OCI-LY3 (cell line): ENCODE measurements at regions not wholly inside any gene's neighbourhood (a gene's known extent, or its start where the extent isn't known, plus 50 kb on each side); places are given as distances from the start of the nearest gene placed in this dataset.

ENCODE experiments used
- H2AFZ ChIP-seq: fragments of 200-600, 300-600 bp; shearing (Covaris generic); 2 replicates; pipeline ENCODE4 v1.6.0; 2014; ENCODE audit warnings: antibody characterized with exemption, low read depth, low read length
- H3K27ac ChIP-seq: fragments of 200-600, 300-600 bp; sonication (generic); 2 replicates; pipeline ENCODE4 v1.5.1; 2014; ENCODE audit warnings: mild to moderate bottlenecking, low read length, moderate library complexity, mixed read lengths
- H3K27me3 ChIP-seq: fragments of 200-600, 300-600 bp; sonication (generic); 2 replicates; pipeline ENCODE4 v1.6.1; 2014; ENCODE audit warnings: low read depth, low read length, mixed read lengths
- H3K36me3 ChIP-seq: fragments of 200-600, 300-600 bp; sonication (generic); replicated peaks from 2 replicates; pipeline ENCODE3; 2014; ENCODE audit warnings: low read depth, low read length, mixed read lengths
- H3K4me1 ChIP-seq: fragments of 300-600, 200-600 bp; sonication (generic); 2 replicates; pipeline ENCODE4 v1.6.1; 2014; ENCODE audit warnings: low read length, mixed read lengths
- H3K4me2 ChIP-seq: fragments of 200-600, 300-600 bp; sonication (generic); 2 replicates; pipeline ENCODE4 v1.6.1; 2014; ENCODE audit warnings: low read length, mixed read lengths
- H3K4me3 ChIP-seq: fragments of 300-600, 200-600 bp; sonication (generic); 2 replicates; pipeline ENCODE4 v1.5.1; 2014; ENCODE audit warnings: antibody characterized with exemption, mild to moderate bottlenecking, low read length, moderate library complexity
- H3K79me2 ChIP-seq: fragments of 300-600, 200-600 bp; shearing (Covaris generic); 2 replicates; pipeline ENCODE4 v1.6.1; 2014; ENCODE audit warnings: mild to moderate bottlenecking, low read length, mixed read lengths
- H3K9ac ChIP-seq: fragments of 300-600, 200-600 bp; shearing (Covaris generic); 2 replicates; pipeline ENCODE4 v1.6.0; 2014; ENCODE audit warnings: mild to moderate bottlenecking, low read length, moderate library complexity
- H3K9me3 ChIP-seq: fragments of 200-600, 300-600 bp; shearing (Covaris generic); 2 replicates; pipeline ENCODE4 v1.6.1; 2014; ENCODE audit warnings: low read length, mixed read lengths; ENCODE audit not compliant: insufficient read depth
- H4K20me1 ChIP-seq: fragments of 200-600, 300-600 bp; sonication (generic); 2 replicates; pipeline ENCODE4 v1.6.1; 2016; ENCODE audit warnings: low read length, mixed read lengths; ENCODE audit not compliant: insufficient read depth
- CTCF ChIP-seq: fragments of 200-600, 300-600 bp; sonication (generic); IDR thresholded peaks from 2 replicates; pipeline ENCODE4 v1.5.1; 2014; ENCODE audit warnings: antibody characterized with exemption, low read length, low read depth
- EZH2phosphoT487 ChIP-seq: fragments of 200-600 bp; shearing (Covaris generic); IDR thresholded peaks from 2 replicates; pipeline ENCODE4 v1.6.1; 2018; ENCODE audit warnings: antibody characterized with exemption, mixed run types, low read depth

- Histone ChIP-seq H3K79me2 (no peaks in the 10 kb centered on the region), H3K9ac (no peak overlapping the region), H3K27me3 (peaks cover 4% of the 10 kb centered on the region; the same call in 1 of the 2 replicates), H3K4me1 (no peaks in the 10 kb centered on the region), H4K20me1 (no peaks in the 10 kb centered on the region), H3K4me3 (no peak overlapping the region), H2AFZ (no peak overlapping the region), H3K36me3 (no peaks in the 10 kb centered on the region), H3K27ac (no peak overlapping the region), H3K9me3 (no peaks in the 10 kb centered on the region), H3K4me2 (no peak overlapping the region)
- TF ChIP-seq CTCF, result no peak
- no peak for TF ChIP-seq EZH2phosphoT487
Measured at GRCh38 chr6:3513416-3513815, 56.6 kb upstream of the SLC22A23 start.

GRCh38 chr6:3512832-3513231, 56.0 kb upstream of the SLC22A23 start:
- no peak overlapping the region for H3K4me2 ChIP-seq
- no peak overlapping the region for H2AFZ ChIP-seq
- H3K27ac ChIP-seq, result no peak overlapping the region
- no peaks in the 10 kb centered on the region for H3K79me2 ChIP-seq
- no peaks in the 10 kb centered on the region for H3K36me3 ChIP-seq
- TF ChIP-seq EZH2phosphoT487 (no peak), CTCF (no peak)
- H4K20me1 ChIP-seq, result no peaks in the 10 kb centered on the region
- H3K27me3 ChIP-seq, result peaks cover 4% of the 10 kb centered on the region; the same call in 1 of the 2 replicates
- H3K4me3 ChIP-seq, result no peak overlapping the region
- no peak overlapping the region for H3K9ac ChIP-seq
- H3K4me1 ChIP-seq, result no peaks in the 10 kb centered on the region
- H3K9me3 ChIP-seq, result no peaks in the 10 kb centered on the region

GRCh38 chr6:3510617-3511016, 53.8 kb upstream of the SLC22A23 start:
- H3K27me3 ChIP-seq, result peaks cover 15% of the 10 kb centered on the region

GRCh38 chr6:3510178-3510577, 53.3 kb upstream of the SLC22A23 start:
- no peak overlapping the region for H3K4me2 ChIP-seq
- no peaks in the 10 kb centered on the region for H3K4me1 ChIP-seq
- H3K9ac ChIP-seq, result no peak overlapping the region

More at GRCh38 chr6:3510617-3511016, 53.8 kb upstream of the SLC22A23 start:
- Histone ChIP-seq H3K27ac (no peak overlapping the region), H3K4me1 (no peaks in the 10 kb centered on the region), H4K20me1 (no peaks in the 10 kb centered on the region), H3K4me2 (no peak overlapping the region), H3K79me2 (no peaks in the 10 kb centered on the region), H3K9me3 (no peaks in the 10 kb centered on the region), H3K9ac (no peak overlapping the region), H2AFZ (no peak overlapping the region), H3K4me3 (no peak overlapping the region), H3K36me3 (no peaks in the 10 kb centered on the region)
- TF ChIP-seq CTCF, result no peak
- no peak for TF ChIP-seq EZH2phosphoT487

More at GRCh38 chr6:3510178-3510577, 53.3 kb upstream of the SLC22A23 start:
- H3K27me3 ChIP-seq, result peaks cover 15% of the 10 kb centered on the region
- H3K36me3 ChIP-seq, result no peaks in the 10 kb centered on the region
- H4K20me1 ChIP-seq, result no peaks in the 10 kb centered on the region
- no peak overlapping the region for H2AFZ ChIP-seq
- H3K27ac ChIP-seq, result no peak overlapping the region
- no peak overlapping the region for H3K4me3 ChIP-seq
- H3K9me3 ChIP-seq, result no peaks in the 10 kb centered on the region
- no peaks in the 10 kb centered on the region for H3K79me2 ChIP-seq
- TF ChIP-seq CTCF (no peak), EZH2phosphoT487 (no peak)
